ENCODE measurements at regions not wholly inside any gene's neighbourhood (a gene's known extent, or its start where the extent isn't known, plus 50 kb on each side); places are given as distances from the start of the nearest gene placed in this dataset.

DNA sequence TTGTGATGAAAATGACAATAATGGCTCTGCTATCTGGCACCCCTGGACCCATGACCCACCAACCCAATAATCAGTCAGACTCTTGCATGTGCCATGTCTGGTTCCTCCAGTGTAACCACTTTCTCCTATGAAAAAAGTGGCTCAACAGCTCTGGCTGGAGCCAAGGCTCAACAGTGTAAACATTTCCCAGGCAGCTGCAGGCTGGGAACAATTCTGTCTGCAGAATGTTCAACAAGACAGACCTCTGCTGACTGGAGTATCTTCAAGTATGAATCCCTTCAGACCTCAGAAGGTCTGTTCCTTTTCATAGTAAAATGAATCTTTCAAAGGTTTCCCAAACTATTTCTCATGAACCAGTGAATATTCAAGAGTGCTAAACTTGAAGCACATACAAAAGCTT, 410.1 kb upstream of the HTR2A start:
- TF ChIP-seq, protein P1, sequence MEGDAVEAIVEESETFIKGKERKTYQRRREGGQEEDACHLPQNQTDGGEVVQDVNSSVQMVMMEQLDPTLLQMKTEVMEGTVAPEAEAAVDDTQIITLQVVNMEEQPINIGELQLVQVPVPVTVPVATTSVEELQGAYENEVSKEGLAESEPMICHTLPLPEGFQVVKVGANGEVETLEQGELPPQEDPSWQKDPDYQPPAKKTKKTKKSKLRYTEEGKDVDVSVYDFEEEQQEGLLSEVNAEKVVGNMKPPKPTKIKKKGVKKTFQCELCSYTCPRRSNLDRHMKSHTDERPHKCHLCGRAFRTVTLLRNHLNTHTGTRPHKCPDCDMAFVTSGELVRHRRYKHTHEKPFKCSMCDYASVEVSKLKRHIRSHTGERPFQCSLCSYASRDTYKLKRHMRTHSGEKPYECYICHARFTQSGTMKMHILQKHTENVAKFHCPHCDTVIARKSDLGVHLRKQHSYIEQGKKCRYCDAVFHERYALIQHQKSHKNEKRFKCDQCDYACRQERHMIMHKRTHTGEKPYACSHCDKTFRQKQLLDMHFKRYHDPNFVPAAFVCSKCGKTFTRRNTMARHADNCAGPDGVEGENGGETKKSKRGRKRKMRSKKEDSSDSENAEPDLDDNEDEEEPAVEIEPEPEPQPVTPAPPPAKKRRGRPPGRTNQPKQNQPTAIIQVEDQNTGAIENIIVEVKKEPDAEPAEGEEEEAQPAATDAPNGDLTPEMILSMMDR (IDR thresholded peaks at IDR 0.05) = no peak
- no peak for TF ChIP-seq POLR2A (IDR thresholded peaks at IDR 0.05)
